Erythroblast (primary cell): ENCODE measurements at regions not wholly inside any gene's neighbourhood (a gene's known extent, or its start where the extent isn't known, plus 50 kb on each side); places are given as distances from the start of the nearest gene placed in this dataset.

ENCODE experiments used
- GATA1 ChIP-seq: IDR thresholded peaks from 2 replicates; pipeline ENCODE4 v1.6.1; 2011; ENCODE audit warnings: low read depth, mild to moderate bottlenecking, control low read depth, low read length, moderate library complexity
- POLR2A ChIP-seq: IDR thresholded peaks from 2 replicates; pipeline ENCODE4 v1.6.1; 2011; ENCODE audit warnings: mild to moderate bottlenecking, low read length

DNA sequence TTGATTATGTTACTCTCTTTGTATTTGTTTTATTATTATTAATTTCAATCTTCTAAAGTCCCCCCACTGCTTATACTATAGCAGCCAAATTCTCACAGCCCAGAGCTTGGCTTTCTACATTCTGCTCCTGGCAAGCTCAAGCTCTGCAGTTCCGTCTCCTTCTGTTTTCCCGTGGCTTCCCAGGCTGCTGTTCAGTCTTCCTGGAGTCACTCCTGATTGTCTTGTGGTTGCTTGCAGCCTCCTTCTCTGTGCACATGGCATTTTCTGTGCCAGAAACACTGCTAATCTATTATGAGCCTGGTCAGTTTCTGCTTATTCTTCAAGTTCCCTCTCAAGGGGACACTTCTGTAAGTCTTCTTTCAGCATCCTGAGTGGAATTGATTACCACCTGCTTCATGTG is 533.7 kb upstream of the IGFBP3 start:
- TF ChIP-seq POLR2A (no peak), GATA1 (no peak)
